Left renal pelvis (tissue), 4 donors: ENCODE measurements at regions not wholly inside any gene's neighbourhood (a gene's known extent, or its start where the extent isn't known, plus 50 kb on each side); places are given as distances from the start of the nearest gene placed in this dataset.

Experiments used
- DNase-seq, 4 donors: peaks; one replicate each; pipeline ENCODE4 v3.0.0-alpha.2; 2013; ENCODE audit warnings: low read depth in 4 of 4, low spot score in 3 of 4

GRCh38 chr5:73375191-73375545 lies 73.4 kb downstream of the FOXD1 start:
- no peak for DNase-seq

- DNase-seq, result no peak
These were observed 73.9 kb downstream of the FOXD1 start for GRCh38 chr5:73374520-73375190.

- DNase-seq, result no peak
These were observed 74.6 kb downstream of the FOXD1 start for GRCh38 chr5:73373814-73374510.

- no peak for DNase-seq
These were observed 77.7 kb downstream of the FOXD1 start for GRCh38 chr5:73370640-73371583.

- no peak for DNase-seq
These were observed 78.5 kb downstream of the FOXD1 start for GRCh38 chr5:73370095-73370494.

GRCh38 chr5:73369278-73369677 lies 79.3 kb downstream of the FOXD1 start:
- DNase-seq, result no peak

DNA sequence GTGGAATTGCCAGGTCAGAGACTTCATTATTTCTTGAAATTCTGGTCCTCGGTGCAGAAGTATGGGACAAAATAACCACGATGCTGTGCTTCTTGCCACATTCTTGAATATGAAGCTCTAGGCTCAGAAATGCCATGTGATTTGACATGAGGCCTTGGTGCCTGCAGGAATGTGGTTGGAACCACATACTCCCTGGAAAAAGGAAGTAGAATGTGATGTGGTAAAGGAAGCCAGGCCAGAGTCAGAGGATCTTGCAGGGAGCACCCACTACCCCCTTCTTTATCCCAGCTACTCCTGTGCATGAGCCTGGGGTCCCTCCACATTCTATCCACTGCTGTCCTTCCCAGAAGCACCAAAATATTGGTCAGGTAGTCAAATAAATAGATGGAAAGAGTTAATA lies 80.9 kb downstream of the FOXD1 start:
- DNase-seq, result no peak

DNA sequence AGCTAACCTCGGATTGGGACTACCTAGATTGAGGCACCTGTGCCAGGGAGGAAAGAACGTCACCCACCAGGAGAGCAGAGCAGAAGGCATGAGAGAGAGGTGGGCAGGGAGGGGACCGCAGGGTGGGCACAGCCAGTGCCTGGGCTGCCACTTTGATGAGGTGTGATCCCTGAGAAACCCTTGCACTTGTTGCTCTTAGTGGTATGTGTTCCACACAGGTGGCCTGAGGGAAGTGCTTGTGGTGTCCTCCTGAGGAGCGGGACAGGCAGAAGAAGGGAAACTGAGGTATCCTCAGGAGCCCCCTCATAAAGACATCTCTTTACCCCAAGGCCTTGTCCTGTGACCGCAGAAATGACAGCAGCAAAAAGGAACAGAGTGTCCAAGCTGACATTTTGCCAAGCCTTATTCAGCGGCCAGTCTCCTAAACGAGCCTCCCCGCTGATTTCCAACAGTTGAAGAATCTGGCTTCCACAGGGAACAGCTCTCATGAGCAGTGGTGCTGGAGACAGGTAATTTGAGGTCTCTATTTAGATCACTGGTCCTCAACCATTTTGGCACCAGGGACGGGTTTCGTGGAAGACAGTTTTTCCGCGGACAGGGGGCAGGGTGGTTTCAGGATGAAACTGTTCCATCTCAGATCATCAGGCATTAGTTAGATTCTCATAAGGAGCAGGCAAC lies 82.4 kb downstream of the FOXD1 start:
- DNase-seq, result no peak

- no peak for DNase-seq
These were observed 83.2 kb downstream of the FOXD1 start for GRCh38 chr5:73365301-73365853.

DNA sequence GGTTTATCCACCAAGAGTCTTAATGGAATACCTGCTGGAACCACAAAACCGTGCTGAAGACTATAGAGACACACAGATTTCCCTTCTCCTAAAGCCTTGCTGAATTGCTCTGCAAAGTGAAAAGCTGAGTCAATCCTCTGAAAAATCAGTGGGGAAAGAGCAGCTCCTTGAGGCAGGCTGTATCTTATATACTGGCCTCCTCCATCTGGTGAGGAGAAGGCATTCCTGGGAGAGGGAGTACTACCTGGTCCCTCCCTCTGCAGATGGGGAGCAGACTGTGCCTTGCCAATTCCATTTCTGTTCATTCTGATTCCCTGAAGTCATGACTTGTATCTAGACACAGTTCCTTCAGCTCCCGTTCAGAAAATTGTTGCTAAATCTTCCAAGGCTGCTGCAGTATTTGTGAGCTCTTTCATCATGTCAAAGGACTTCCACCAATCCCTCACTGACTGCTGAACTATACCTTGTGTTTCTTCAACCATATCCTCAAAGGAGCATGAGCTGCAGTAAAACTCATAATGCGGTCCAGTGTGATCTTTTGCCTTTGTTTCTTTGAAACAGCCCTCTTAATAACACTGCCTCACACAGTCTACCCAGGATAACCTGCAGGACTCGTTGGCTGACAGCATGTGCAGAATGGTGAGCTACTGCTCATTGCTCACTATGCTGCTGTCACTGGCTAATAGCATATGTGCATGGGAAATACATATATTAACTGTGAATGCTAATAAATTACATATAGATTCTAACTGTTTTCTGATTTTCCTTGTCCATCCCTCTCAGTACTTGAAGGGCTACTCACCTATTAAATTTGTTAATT lies 84.5 kb downstream of the FOXD1 start:
- no peak for DNase-seq

DNA sequence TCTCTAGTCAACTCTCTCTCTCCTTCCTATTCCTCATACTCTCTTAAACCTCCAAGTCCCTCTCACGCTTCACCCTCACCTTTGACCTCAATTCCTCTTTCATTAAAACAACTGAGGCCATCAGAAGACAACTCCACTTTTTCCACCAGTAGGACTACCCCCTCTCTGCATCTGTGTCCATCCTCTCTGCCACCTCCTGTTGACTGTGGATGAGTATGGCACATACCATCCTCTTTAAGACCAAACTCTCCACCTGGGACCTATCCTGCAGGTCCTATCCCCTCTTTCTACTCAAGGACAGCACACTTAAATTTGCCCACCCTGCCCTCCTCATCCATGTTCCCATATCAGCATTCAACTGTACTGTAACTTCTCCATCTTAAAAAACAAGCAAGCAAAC lies 89.2 kb downstream of the FOXD1 start:
- DNase-seq, result no peak

DNA sequence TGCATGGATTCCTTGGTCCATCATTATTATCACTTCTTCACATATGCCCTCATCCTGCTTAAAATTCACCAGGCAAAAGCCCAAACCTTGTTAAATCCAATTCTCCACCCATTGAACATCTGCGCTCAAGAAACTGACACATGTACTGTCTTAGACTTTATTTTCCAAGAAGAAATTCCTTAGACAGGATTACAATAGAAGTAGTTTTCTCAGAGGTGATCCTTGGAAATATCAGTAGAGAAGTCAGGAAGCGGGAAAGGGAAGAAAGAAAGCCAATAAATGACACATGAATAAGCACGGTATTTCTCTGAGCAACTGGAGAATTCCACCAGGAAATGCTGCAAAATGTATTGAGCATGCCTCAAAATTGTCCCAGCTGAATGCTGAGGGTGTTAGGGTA lies 90.2 kb downstream of the FOXD1 start:
- DNase-seq, result no peak

DNA sequence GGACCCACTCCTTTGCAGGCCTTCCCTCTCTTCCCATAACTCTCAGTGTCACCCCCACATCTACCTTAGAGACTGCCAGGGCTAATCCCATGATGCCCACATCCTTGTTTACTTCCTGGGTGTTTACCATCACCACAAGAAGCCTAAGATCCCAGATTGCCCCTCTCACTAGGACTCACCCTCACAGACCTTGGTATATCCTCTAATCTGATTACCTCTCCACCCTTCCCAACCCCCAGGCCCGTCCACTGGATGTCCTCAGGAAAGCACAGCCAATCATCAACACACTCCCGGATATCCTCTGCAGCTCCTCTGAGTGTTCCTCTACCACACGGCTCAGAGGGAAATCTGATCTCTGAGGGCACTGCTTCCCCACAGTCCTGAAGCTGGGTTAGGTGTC lies 91.0 kb downstream of the FOXD1 start:
- no peak for DNase-seq

DNA sequence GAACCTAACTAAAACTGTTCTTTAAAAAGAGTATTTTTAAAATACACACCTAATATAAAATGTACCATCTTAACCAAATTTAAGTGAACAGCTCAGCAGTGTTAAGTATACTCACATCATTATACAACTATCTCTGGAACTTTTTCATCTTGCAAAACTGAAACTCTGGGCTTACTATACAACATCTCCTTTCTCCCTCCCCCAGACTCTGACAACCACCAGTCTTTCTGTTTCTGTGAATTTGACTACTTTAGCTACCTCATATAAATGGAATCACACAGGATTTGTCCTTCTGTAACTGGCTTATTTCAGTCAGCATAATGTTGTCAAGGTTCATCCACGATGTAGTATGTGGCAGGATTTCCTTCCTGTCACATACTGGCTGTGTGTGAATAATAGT lies 93.5 kb downstream of the FOXD1 start:
- no peak for DNase-seq

DNA sequence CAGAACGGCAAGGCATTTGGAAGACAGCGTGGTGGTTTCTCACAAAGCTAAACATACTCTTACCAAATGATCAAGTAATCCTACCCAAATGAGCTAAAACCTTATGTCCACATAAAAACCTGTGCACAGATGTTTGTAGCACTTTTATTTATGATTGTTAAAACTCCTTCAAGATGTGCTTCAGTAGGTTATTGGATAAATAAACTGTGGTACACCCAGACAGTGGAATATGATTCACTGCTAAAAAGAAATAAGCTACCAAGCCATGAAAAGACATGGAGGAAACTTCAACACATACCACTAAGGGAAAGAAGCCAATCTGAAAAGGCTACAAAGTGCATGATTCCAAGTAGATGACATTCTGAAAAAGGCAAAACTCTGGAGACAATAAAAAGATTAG lies 94.2 kb downstream of the FOXD1 start:
- DNase-seq, result no peak

DNA sequence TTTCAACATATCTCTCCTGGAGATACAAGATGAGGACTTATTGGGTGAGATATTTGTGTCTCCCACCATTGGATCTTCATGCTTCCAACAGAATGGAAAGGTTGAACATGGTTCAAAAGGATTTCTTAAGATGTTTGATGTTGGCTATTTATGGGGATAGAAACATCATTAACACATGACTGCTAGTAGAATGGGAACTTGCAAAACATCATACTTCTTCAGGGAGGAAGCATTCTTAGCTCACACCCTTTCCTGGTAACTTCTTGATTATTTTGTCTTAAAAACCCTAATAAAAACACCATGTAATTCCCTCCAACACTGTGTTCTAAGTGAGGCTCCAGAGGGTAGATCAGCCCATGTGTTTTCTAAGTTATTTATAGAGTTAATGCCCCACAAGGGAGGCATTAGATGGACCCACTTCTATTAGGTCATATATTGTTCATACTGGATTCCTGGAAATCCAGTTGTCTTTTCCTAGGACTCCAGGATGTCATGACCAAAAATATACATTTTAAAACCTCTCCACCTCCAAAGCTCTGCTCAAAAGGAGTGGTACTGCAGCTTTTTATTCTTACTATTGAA lies 95.8 kb downstream of the FOXD1 start:
- no peak for DNase-seq

DNA sequence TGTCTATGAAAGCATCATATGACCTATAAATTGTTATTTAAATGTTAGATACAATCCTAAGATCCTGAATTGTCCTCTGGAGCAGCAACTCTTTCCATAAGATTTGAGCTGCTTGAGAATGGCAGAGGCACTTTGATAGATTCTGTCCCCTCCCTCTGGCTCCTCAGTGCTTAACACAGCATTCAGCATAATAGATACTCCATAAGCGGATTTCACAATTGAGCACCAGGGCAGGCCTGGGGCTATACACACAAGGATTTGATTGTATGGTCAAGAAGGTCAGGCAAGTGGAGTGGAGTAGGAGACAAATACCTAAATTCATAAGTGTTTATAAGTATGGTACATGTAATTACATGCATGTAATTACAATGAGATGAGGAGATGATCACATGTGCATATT lies 96.3 kb downstream of the FOXD1 start:
- no peak for DNase-seq

GRCh38 chr5:73351593-73351992 lies 97.0 kb downstream of the FOXD1 start:
- DNase-seq, result no peak

GRCh38 chr5:73346878-73347408 lies 101.6 kb downstream of the FOXD1 start:
- no peak for DNase-seq
